Right lobe of liver (tissue), 4 donors: ENCODE measurements at regions not wholly inside any gene's neighbourhood (a gene's known extent, or its start where the extent isn't known, plus 50 kb on each side); places are given as distances from the start of the nearest gene placed in this dataset.
"Not testable (repeated sequence)": the region's sequence is repeated elsewhere in the genome, so short reads cannot be mapped to it uniquely, and the experiment has no call there.

Source experiments
- POLR2A ChIP-seq: fragments of 450-650 bp; IDR thresholded peaks from one replicate; pipeline ENCODE4 v1.6.1; 2017; ENCODE audit warnings: antibody characterized with exemption, mild to moderate bottlenecking
- TF ChIP-seq, protein P1 (sequence below), 4 donors: fragments of 200-600 bp in 3 of 4; fragments of 450-650 bp in 1 of 4; IDR thresholded peaks; one replicate each; pipeline versions ENCODE4 v1.5.1 to v1.8.0; 2016 to 2022; ENCODE audit warnings: antibody characterized with exemption in 4 of 4, mild to moderate bottlenecking in 2 of 4
- donor health status: DM: no; HTN: no; CAD: no.
- donor health status: DM: no; HTN: no; CAD: no.
- donor health status: DM: no; HTN: yes; CAD: no.

DNA sequence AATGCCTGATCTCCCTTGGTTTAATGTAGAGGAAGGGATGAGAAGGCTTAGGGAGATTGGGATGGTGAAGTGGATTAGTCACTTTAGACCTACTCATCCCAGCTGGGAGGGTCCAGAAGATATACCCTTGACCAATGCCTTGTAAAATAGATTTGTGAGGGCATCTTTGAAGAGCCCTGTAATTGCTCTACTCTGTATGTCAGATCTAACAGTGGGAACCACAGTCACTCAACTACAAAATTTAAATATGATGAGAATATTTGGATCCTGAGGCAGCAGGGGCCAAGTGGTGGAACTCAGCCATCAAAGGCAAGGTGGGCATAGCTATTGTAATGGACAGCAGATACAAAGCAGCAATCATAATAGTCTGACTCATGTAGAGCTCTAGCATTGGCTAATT, 1272.9 kb upstream of the CITED2 start:
- not testable (repeated sequence) for TF ChIP-seq POLR2A
- TF ChIP-seq, protein P1, sequence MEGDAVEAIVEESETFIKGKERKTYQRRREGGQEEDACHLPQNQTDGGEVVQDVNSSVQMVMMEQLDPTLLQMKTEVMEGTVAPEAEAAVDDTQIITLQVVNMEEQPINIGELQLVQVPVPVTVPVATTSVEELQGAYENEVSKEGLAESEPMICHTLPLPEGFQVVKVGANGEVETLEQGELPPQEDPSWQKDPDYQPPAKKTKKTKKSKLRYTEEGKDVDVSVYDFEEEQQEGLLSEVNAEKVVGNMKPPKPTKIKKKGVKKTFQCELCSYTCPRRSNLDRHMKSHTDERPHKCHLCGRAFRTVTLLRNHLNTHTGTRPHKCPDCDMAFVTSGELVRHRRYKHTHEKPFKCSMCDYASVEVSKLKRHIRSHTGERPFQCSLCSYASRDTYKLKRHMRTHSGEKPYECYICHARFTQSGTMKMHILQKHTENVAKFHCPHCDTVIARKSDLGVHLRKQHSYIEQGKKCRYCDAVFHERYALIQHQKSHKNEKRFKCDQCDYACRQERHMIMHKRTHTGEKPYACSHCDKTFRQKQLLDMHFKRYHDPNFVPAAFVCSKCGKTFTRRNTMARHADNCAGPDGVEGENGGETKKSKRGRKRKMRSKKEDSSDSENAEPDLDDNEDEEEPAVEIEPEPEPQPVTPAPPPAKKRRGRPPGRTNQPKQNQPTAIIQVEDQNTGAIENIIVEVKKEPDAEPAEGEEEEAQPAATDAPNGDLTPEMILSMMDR (IDR thresholded peaks at IDR 0.05) = not testable (repeated sequence)
